ENCODE measurements at regions not wholly inside any gene's neighbourhood (a gene's known extent, or its start where the extent isn't known, plus 50 kb on each side); places are given as distances from the start of the nearest gene placed in this dataset.
A peak's percentile ranks its signal among the peaks of the same experiment; 100 is the strongest.

- no peak for TF ChIP-seq TCF12 (IDR thresholded peaks at IDR 0.05; ENCODE audit: low read depth)
- TF ChIP-seq ZBTB7A (IDR thresholded peaks at IDR 0.05; ENCODE audit: low read depth), result no peak
- TF ChIP-seq TEAD4 (IDR thresholded peaks at IDR 0.05), result no peak
- TF ChIP-seq, protein P1, sequence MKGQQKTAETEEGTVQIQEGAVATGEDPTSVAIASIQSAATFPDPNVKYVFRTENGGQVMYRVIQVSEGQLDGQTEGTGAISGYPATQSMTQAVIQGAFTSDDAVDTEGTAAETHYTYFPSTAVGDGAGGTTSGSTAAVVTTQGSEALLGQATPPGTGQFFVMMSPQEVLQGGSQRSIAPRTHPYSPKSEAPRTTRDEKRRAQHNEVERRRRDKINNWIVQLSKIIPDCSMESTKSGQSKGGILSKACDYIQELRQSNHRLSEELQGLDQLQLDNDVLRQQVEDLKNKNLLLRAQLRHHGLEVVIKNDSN (IDR thresholded peaks at IDR 0.05), result peak; percentile 32; the same call in 1 of the 2 replicates
- TF ChIP-seq CEBPB (IDR thresholded peaks at IDR 0.05), result no peak
- no peak for TF ChIP-seq REST (IDR thresholded peaks at IDR 0.05; ENCODE audit: low read depth)
- no peak for TF ChIP-seq FOXM1 (IDR thresholded peaks at IDR 0.05; ENCODE audit: borderline replicate concordance, low read depth)
- peak; percentile 39; the same call in 1 of the 2 replicates for TF ChIP-seq MAX (IDR thresholded peaks at IDR 0.05)
- TF ChIP-seq CREB1 (IDR thresholded peaks at IDR 0.05; ENCODE audit: low read depth), result no peak
- TF ChIP-seq TAF1 (IDR thresholded peaks at IDR 0.05; ENCODE audit: low read depth), result no peak
- no peak for TF ChIP-seq EP300 (IDR thresholded peaks at IDR 0.05; ENCODE audit: borderline replicate concordance)
- no peak for TF ChIP-seq RAD21 (IDR thresholded peaks at IDR 0.05; ENCODE audit: low read depth)
- 0 out of 2 replicates have a peak, but pooled peaks have one; percentile 39 for TF ChIP-seq NFIC (IDR thresholded peaks at IDR 0.05)
- TF ChIP-seq YY1 (IDR thresholded peaks at IDR 0.05; ENCODE audit: low read depth), result no peak
- TF ChIP-seq EGR1 (IDR thresholded peaks at IDR 0.05), result no peak
These were observed 267.2 kb upstream of the ECI2 start for GRCh38 chr6:4402477-4402976.

- TF ChIP-seq FOXM1 (IDR thresholded peaks at IDR 0.05; ENCODE audit: borderline replicate concordance, low read depth) (no peak), TEAD4 (IDR thresholded peaks at IDR 0.05) (no peak), CEBPB (IDR thresholded peaks at IDR 0.05) (no peak), YY1 (IDR thresholded peaks at IDR 0.05; ENCODE audit: low read depth) (no peak), EP300 (IDR thresholded peaks at IDR 0.05; ENCODE audit: borderline replicate concordance) (no peak), NFIC (IDR thresholded peaks at IDR 0.05) (no peak), MAX (IDR thresholded peaks at IDR 0.05) (no peak), EGR1 (IDR thresholded peaks at IDR 0.05) (no peak), REST (IDR thresholded peaks at IDR 0.05; ENCODE audit: low read depth) (no peak), ZBTB7A (IDR thresholded peaks at IDR 0.05; ENCODE audit: low read depth) (no peak), CREB1 (IDR thresholded peaks at IDR 0.05; ENCODE audit: low read depth) (no peak), TCF12 (IDR thresholded peaks at IDR 0.05; ENCODE audit: low read depth) (no peak)
- TF ChIP-seq, protein P1 (IDR thresholded peaks at IDR 0.05), result no peak
These were observed 266.3 kb upstream of the ECI2 start for GRCh38 chr6:4401408-4402368.

DNA sequence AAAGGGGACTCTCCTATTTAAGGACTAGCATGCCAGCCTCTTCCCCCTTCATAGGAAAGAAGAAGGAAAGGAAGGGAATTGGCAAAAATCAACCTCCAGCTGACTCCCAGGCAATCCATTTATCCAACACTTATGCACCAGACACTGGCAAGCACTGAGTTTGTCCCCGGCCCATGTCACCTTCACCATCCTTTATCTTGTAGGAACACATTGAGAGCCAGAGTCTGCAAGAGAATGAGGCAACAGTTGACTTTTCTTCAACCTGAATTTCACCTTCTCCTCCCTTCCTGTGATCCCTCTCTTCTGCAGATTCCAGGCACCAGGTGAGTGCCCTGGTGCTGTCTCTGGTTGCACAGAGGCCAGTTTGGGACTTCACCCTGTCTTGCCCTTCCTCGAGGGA lies 264.3 kb upstream of the ECI2 start:
- TF ChIP-seq TAF1 (IDR thresholded peaks at IDR 0.05; ENCODE audit: low read depth) (no peak), NFIC (IDR thresholded peaks at IDR 0.05) (no peak), CEBPB (IDR thresholded peaks at IDR 0.05) (no peak), ZBTB7A (IDR thresholded peaks at IDR 0.05; ENCODE audit: low read depth) (no peak), EP300 (IDR thresholded peaks at IDR 0.05; ENCODE audit: borderline replicate concordance) (no peak), FOXM1 (IDR thresholded peaks at IDR 0.05; ENCODE audit: borderline replicate concordance, low read depth) (no peak), RAD21 (IDR thresholded peaks at IDR 0.05; ENCODE audit: low read depth) (no peak), REST (IDR thresholded peaks at IDR 0.05; ENCODE audit: low read depth) (no peak), EGR1 (IDR thresholded peaks at IDR 0.05) (no peak), CREB1 (IDR thresholded peaks at IDR 0.05; ENCODE audit: low read depth) (no peak), TCF12 (IDR thresholded peaks at IDR 0.05; ENCODE audit: low read depth) (no peak), TEAD4 (IDR thresholded peaks at IDR 0.05) (no peak), YY1 (IDR thresholded peaks at IDR 0.05; ENCODE audit: low read depth) (no peak), MAX (IDR thresholded peaks at IDR 0.05) (no peak)
- TF ChIP-seq, protein P1 (IDR thresholded peaks at IDR 0.05), result no peak
